RWPE1 (cell line): ENCODE measurements at regions not wholly inside any gene's neighbourhood (a gene's known extent, or its start where the extent isn't known, plus 50 kb on each side); places are given as distances from the start of the nearest gene placed in this dataset.

Experiments used
- CTCF ChIA-PET: fragments of 350-600 bp; sonication (Branson Sonifier 250); formaldehyde crosslinking; extraction: SDS; loops from one replicate; lab custom pipeline; 2021; lab: Yijun Ruan, JAX
- POLR2A ChIA-PET: fragments of 400-600 bp; formaldehyde crosslinking; extraction: SDS; loops from one replicate; lab custom pipeline; 2020; ENCODE audit warnings: antibody characterized with exemption; ENCODE audit not compliant: low non-redundant PET; lab: Yijun Ruan, JAX
- DNase-seq: peaks from one replicate; pipeline ENCODE4 v3.0.0; 2012; ENCODE audit warnings: low spot score
- H3K27ac ChIP-seq: fragments of 450-650 bp; 2 replicates; pipeline ENCODE4 v1.5.1; 2017
- CTCF ChIP-seq: fragments of 450-650 bp; conservative IDR thresholded peaks from 2 replicates; pipeline ENCODE4 v1.5.1; 2017; ENCODE audit warnings: low read depth, mild to moderate bottlenecking

- no peak for DNase-seq
- CTCF ChIA-PET = no interaction called here
- POLR2A ChIA-PET = no interaction called here
- TF ChIP-seq CTCF = no peak
- no peak overlapping the region for H3K27ac ChIP-seq
Observed at GRCh38 chr13:31949486-31949885, 82.1 kb upstream of the FRY start.

- CTCF ChIA-PET = no interaction called here
- POLR2A ChIA-PET = no interaction called here
- H3K27ac ChIP-seq = no peak overlapping the region
Observed at GRCh38 chr13:31950111-31950815, 81.3 kb upstream of the FRY start.

GRCh38 chr13:31951215-31951678, 80.3 kb upstream of the FRY start:
- CTCF ChIA-PET = interaction anchor here (1.1 kb wide), 1 partner anchor 11 kb away, joined by 4 read pairs; no protein-coding TSS in a partner anchor
- DNase-seq = no peak
- no peak overlapping the region for H3K27ac ChIP-seq
- TF ChIP-seq CTCF = no peak
- POLR2A ChIA-PET = no interaction called here

More at GRCh38 chr13:31950111-31950815, 81.3 kb upstream of the FRY start:
- TF ChIP-seq CTCF = no peak
- DNase-seq = no peak

GRCh38 chr13:31952641-31953380, 78.8 kb upstream of the FRY start:
- no peak overlapping the region for H3K27ac ChIP-seq
- no peak for DNase-seq
- ChIA-PET POLR2A (no interaction called here), CTCF (interaction anchor here (0.7 kb wide), 1 partner anchor 14 kb away, joined by 3 read pairs; no protein-coding TSS in a partner anchor)
- TF ChIP-seq CTCF = no peak

GRCh38 chr13:31955101-31955500, 76.5 kb upstream of the FRY start:
- no peak for TF ChIP-seq CTCF
- POLR2A ChIA-PET = no interaction called here
- DNase-seq = no peak
- no peak overlapping the region for H3K27ac ChIP-seq
- CTCF ChIA-PET = no interaction called here

GRCh38 chr13:31955741-31956140, 75.8 kb upstream of the FRY start:
- no peak overlapping the region for H3K27ac ChIP-seq
- DNase-seq = no peak
- ChIA-PET CTCF (interaction anchor here (0.6 to 1.1 kb wide), 2 partner anchors 46 to 987 kb away, joined by 3 read pairs; no protein-coding TSS in a partner anchor), POLR2A (no interaction called here)
- TF ChIP-seq CTCF = no peak
